Upper lobe of left lung (tissue), 4 donors: ENCODE measurements at regions not wholly inside any gene's neighbourhood (a gene's known extent, or its start where the extent isn't known, plus 50 kb on each side); places are given as distances from the start of the nearest gene placed in this dataset.

Experiments
- EP300 ChIP-seq, 4 donors: sonication (generic); formaldehyde crosslinking; IDR thresholded peaks; one replicate each; pipeline ENCODE4 v1.5.1; 2017; ENCODE audit warnings: antibody characterized with exemption in 4 of 4, control low read depth in 2 of 4
- POLR2AphosphoS5 ChIP-seq, 2 donors: sonication (generic); formaldehyde crosslinking; IDR thresholded peaks; one replicate each; pipeline ENCODE4 v1.5.1; 2017; ENCODE audit warnings: antibody characterized with exemption in 2 of 2
- TF ChIP-seq, protein P1 (sequence below), 6 experiments: fragments of 450-650 bp in 4 of 6; fragments of 200-600 bp in 2 of 6; sonication (generic) in 2 of 6; IDR thresholded peaks; one replicate each; pipeline ENCODE4 v1.5.1; 2016 to 2019; ENCODE audit warnings: antibody characterized with exemption in 6 of 6

DNA sequence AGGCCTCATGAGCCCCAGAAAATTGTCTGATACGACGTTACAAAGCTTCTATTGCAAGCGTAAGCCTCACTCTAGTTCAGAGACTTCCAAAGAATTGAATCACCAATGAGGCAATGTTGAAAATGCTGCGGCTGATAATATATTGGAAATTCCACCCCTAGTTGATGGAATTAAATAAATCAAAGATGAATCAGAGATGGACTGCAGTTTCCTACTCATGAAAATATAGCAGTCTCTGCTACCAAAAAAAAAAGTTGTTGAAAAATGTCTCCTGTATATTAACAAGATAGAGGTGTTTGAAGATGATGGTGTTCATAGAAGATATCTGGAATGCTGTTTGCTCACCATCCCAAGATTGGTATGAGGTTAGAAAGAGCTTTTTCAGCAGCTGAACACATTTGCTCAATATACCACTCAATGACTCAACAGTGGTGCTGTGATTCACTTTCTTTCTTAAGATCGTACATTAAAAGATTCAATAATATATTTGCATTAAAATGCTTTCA is 99.8 kb upstream of the ARHGAP28 start:
- TF ChIP-seq, protein P1, sequence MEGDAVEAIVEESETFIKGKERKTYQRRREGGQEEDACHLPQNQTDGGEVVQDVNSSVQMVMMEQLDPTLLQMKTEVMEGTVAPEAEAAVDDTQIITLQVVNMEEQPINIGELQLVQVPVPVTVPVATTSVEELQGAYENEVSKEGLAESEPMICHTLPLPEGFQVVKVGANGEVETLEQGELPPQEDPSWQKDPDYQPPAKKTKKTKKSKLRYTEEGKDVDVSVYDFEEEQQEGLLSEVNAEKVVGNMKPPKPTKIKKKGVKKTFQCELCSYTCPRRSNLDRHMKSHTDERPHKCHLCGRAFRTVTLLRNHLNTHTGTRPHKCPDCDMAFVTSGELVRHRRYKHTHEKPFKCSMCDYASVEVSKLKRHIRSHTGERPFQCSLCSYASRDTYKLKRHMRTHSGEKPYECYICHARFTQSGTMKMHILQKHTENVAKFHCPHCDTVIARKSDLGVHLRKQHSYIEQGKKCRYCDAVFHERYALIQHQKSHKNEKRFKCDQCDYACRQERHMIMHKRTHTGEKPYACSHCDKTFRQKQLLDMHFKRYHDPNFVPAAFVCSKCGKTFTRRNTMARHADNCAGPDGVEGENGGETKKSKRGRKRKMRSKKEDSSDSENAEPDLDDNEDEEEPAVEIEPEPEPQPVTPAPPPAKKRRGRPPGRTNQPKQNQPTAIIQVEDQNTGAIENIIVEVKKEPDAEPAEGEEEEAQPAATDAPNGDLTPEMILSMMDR (IDR thresholded peaks at IDR 0.05) = no peak
- TF ChIP-seq EP300 (IDR thresholded peaks at IDR 0.05) (no peak), POLR2AphosphoS5 (IDR thresholded peaks at IDR 0.05) (no peak)
